ENCODE measurements at regions not wholly inside any gene's neighbourhood (a gene's known extent, or its start where the extent isn't known, plus 50 kb on each side); places are given as distances from the start of the nearest gene placed in this dataset.

DNA sequence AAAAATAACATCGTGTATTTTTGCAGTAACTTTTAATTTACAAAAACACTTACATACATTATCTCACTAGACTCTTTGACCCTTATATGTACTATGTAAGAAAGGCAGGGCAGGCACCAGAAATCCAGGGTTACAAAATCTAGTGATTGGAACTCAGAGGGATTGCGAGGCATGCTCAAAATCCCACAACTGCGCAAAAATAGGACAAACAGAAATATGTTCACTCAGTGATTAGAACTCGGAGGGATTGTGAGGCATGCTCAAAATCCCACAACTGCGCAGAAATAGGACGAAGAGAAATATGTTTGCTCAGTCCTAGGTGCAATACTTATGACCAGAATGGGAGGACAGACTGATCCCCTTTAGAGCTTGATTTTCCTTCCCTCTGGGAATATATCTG, 79.2 kb upstream of the TGFBR2 start:
- TF ChIP-seq ZNF423 (CRISPR knock-in tag; IDR thresholded peaks at IDR 0.05) = no peak
- TF ChIP-seq, protein P1, sequence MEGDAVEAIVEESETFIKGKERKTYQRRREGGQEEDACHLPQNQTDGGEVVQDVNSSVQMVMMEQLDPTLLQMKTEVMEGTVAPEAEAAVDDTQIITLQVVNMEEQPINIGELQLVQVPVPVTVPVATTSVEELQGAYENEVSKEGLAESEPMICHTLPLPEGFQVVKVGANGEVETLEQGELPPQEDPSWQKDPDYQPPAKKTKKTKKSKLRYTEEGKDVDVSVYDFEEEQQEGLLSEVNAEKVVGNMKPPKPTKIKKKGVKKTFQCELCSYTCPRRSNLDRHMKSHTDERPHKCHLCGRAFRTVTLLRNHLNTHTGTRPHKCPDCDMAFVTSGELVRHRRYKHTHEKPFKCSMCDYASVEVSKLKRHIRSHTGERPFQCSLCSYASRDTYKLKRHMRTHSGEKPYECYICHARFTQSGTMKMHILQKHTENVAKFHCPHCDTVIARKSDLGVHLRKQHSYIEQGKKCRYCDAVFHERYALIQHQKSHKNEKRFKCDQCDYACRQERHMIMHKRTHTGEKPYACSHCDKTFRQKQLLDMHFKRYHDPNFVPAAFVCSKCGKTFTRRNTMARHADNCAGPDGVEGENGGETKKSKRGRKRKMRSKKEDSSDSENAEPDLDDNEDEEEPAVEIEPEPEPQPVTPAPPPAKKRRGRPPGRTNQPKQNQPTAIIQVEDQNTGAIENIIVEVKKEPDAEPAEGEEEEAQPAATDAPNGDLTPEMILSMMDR (IDR thresholded peaks at IDR 0.05) = no peak
- TF ChIP-seq ZNF232 (CRISPR knock-in tag; IDR thresholded peaks at IDR 0.05) = no peak
- TF ChIP-seq, protein P2, sequence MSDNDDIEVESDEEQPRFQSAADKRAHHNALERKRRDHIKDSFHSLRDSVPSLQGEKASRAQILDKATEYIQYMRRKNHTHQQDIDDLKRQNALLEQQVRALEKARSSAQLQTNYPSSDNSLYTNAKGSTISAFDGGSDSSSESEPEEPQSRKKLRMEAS (CRISPR knock-in tag; IDR thresholded peaks at IDR 0.05) = no peak
- no peak for TF ChIP-seq NR2C2 (CRISPR knock-in tag; IDR thresholded peaks at IDR 0.05)
- no peak for TF ChIP-seq IRF2 (CRISPR knock-in tag; IDR thresholded peaks at IDR 0.05; ENCODE audit: borderline replicate concordance, low read depth)
- TF ChIP-seq, protein P3, sequence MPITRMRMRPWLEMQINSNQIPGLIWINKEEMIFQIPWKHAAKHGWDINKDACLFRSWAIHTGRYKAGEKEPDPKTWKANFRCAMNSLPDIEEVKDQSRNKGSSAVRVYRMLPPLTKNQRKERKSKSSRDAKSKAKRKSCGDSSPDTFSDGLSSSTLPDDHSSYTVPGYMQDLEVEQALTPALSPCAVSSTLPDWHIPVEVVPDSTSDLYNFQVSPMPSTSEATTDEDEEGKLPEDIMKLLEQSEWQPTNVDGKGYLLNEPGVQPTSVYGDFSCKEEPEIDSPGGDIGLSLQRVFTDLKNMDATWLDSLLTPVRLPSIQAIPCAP (CRISPR knock-in tag; IDR thresholded peaks at IDR 0.05) = no peak
- TF ChIP-seq JUN (CRISPR knock-in tag; IDR thresholded peaks at IDR 0.05) = no peak
- TF ChIP-seq, protein P4, sequence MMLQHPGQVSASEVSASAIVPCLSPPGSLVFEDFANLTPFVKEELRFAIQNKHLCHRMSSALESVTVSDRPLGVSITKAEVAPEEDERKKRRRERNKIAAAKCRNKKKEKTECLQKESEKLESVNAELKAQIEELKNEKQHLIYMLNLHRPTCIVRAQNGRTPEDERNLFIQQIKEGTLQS (CRISPR knock-in tag; conservative IDR thresholded peaks at IDR 0.05) = no peak
- TF ChIP-seq, protein P5, sequence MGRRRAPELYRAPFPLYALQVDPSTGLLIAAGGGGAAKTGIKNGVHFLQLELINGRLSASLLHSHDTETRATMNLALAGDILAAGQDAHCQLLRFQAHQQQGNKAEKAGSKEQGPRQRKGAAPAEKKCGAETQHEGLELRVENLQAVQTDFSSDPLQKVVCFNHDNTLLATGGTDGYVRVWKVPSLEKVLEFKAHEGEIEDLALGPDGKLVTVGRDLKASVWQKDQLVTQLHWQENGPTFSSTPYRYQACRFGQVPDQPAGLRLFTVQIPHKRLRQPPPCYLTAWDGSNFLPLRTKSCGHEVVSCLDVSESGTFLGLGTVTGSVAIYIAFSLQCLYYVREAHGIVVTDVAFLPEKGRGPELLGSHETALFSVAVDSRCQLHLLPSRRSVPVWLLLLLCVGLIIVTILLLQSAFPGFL (CRISPR knock-in tag; IDR thresholded peaks at IDR 0.05; ENCODE audit: borderline replicate concordance) = no peak
- TF ChIP-seq, protein P6, sequence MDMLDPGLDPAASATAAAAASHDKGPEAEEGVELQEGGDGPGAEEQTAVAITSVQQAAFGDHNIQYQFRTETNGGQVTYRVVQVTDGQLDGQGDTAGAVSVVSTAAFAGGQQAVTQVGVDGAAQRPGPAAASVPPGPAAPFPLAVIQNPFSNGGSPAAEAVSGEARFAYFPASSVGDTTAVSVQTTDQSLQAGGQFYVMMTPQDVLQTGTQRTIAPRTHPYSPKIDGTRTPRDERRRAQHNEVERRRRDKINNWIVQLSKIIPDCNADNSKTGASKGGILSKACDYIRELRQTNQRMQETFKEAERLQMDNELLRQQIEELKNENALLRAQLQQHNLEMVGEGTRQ (CRISPR knock-in tag; IDR thresholded peaks at IDR 0.05) = no peak
